ENCODE measurements at regions not wholly inside any gene's neighbourhood (a gene's known extent, or its start where the extent isn't known, plus 50 kb on each side); places are given as distances from the start of the nearest gene placed in this dataset.
A peak's percentile ranks its signal among the peaks of the same experiment; 100 is the strongest.

GRCh38 chr10:29186221-29186620 is 102.6 kb upstream of the LYZL1 start:
- Histone ChIP-seq H3K79me2 (ENCODE audit: control insufficient read depth, insufficient read depth, low read length) (no peaks in the 10 kb centered on the region), H3K4me1 (ENCODE audit: control insufficient read depth, extremely low read depth, insufficient read depth, low read length) (no peaks in the 10 kb centered on the region), H3K9me3 (ENCODE audit: control insufficient read depth, insufficient read depth, low read depth, low read length) (no peaks in the 10 kb centered on the region), H4K20me1 (ENCODE audit: control insufficient read depth, extremely low read depth, insufficient read depth, low read length) (no peaks in the 10 kb centered on the region), H3K4me2 (ENCODE audit: extremely low read depth, insufficient read depth, low read length) (no peak overlapping the region), H3K36me3 (ENCODE audit: control insufficient read depth, insufficient read depth, low read length) (no peaks in the 10 kb centered on the region), H3K9ac (ENCODE audit: insufficient read depth, low read length) (no peak overlapping the region), H2AFZ (ENCODE audit: low read length) (no peak overlapping the region), H3K4me3 (replicated peaks in 1 of 4; ENCODE audit: control extremely low read depth in 1 of 4, insufficient read depth in 1 of 4, low read depth in 3 of 4, low read length in 4 of 4) (no peak overlapping the region), H3K27me3 (ENCODE audit: control insufficient read depth, insufficient read depth, low read length) (peaks cover 2% of the 10 kb centered on the region), H3K27ac (ENCODE audit: insufficient read depth, low read length) (no peak overlapping the region)
- peak in 1 of 2 donors; percentile 61 for DNase-seq (ENCODE audit: low read depth in 2 of 2)
- TF ChIP-seq CTCF (conservative IDR thresholded peaks at IDR 0.05 in 1 of 2, IDR thresholded peaks at IDR 0.05 in 1 of 2; ENCODE audit: low read depth in 1 of 2, low read length in 2 of 2) = no peak
- TF ChIP-seq EZH2 (IDR thresholded peaks at IDR 0.05; ENCODE audit: low read length, missing control alignments) = no peak

DNA sequence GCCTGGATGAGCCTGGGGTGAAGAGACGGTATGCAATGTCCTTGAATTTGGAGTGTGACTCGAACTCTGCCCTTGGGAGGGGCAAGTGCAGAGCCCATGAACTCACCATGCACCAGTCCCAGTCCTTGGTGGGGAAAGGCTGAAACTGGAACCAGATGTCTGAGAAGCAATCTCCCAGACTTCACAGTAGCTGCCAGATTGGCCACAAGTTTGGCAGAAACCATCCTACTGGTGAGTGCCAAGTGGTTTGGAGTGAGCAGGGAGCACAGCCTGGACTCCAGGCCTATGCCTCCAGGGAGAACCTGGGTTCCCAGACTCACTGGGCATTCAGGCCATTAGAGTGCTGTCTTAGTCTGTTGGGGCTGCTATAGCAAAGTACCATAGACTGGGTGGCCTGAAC is 99.6 kb upstream of the LYZL1 start:
- Histone ChIP-seq H4K20me1 (ENCODE audit: control insufficient read depth, extremely low read depth, insufficient read depth, low read length) (no peaks in the 10 kb centered on the region), H3K79me2 (ENCODE audit: control insufficient read depth, insufficient read depth, low read length) (no peaks in the 10 kb centered on the region), H3K27me3 (ENCODE audit: control insufficient read depth, insufficient read depth, low read length) (no peaks in the 10 kb centered on the region), H3K4me2 (ENCODE audit: extremely low read depth, insufficient read depth, low read length) (no peak overlapping the region), H3K4me3 (replicated peaks in 1 of 4; ENCODE audit: control extremely low read depth in 1 of 4, insufficient read depth in 1 of 4, low read depth in 3 of 4, low read length in 4 of 4) (no peak overlapping the region), H3K9me3 (ENCODE audit: control insufficient read depth, insufficient read depth, low read depth, low read length) (no peaks in the 10 kb centered on the region), H3K4me1 (ENCODE audit: control insufficient read depth, extremely low read depth, insufficient read depth, low read length) (no peaks in the 10 kb centered on the region), H2AFZ (ENCODE audit: low read length) (no peak overlapping the region), H3K27ac (ENCODE audit: insufficient read depth, low read length) (no peak overlapping the region), H3K36me3 (ENCODE audit: control insufficient read depth, insufficient read depth, low read length) (no peaks in the 10 kb centered on the region), H3K9ac (ENCODE audit: insufficient read depth, low read length) (no peak overlapping the region)
- DNase-seq (ENCODE audit: low read depth in 2 of 2) = peak in 1 of 2 donors; percentile 66
- TF ChIP-seq EZH2 (IDR thresholded peaks at IDR 0.05; ENCODE audit: low read length, missing control alignments) (no peak), CTCF (conservative IDR thresholded peaks at IDR 0.05 in 1 of 2, IDR thresholded peaks at IDR 0.05 in 1 of 2; ENCODE audit: low read depth in 1 of 2, low read length in 2 of 2) (no peak)

DNA sequence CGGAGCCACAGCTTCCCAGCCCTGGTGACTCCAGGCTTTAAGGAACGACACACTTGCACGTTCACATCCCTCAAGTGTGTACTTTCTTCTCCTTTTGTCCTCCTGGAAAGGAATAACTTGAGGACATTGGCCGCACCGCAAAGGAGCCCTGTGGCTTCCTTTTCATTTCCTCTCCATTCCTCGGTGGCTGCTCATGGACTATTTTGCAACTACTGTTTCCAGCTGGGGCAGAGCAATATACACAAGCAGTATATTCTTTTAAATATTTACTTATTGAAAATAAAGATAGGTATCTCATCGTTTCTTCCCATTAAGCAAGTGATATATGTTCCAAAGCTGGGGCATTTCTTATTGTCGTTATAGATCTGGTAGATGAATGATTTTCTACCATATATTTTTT is 97.2 kb upstream of the LYZL1 start:
- no peak overlapping the region for H3K4me2 ChIP-seq (ENCODE audit: extremely low read depth, insufficient read depth, low read length)
- H3K36me3 ChIP-seq (ENCODE audit: control insufficient read depth, insufficient read depth, low read length) = no peaks in the 10 kb centered on the region
- no peak overlapping the region for H3K4me3 ChIP-seq (replicated peaks in 1 of 4; ENCODE audit: control extremely low read depth in 1 of 4, insufficient read depth in 1 of 4, low read depth in 3 of 4, low read length in 4 of 4)
- no peaks in the 10 kb centered on the region for H3K9me3 ChIP-seq (ENCODE audit: control insufficient read depth, insufficient read depth, low read depth, low read length)
- DNase-seq (ENCODE audit: low read depth in 2 of 2) = no peak
- H3K27ac ChIP-seq (ENCODE audit: insufficient read depth, low read length) = no peak overlapping the region
- TF ChIP-seq CTCF (conservative IDR thresholded peaks at IDR 0.05 in 1 of 2, IDR thresholded peaks at IDR 0.05 in 1 of 2; ENCODE audit: low read depth in 1 of 2, low read length in 2 of 2) (no peak), EZH2 (IDR thresholded peaks at IDR 0.05; ENCODE audit: low read length, missing control alignments) (no peak)
- H2AFZ ChIP-seq (ENCODE audit: low read length) = no peak overlapping the region
- H4K20me1 ChIP-seq (ENCODE audit: control insufficient read depth, extremely low read depth, insufficient read depth, low read length) = no peaks in the 10 kb centered on the region
- no peaks in the 10 kb centered on the region for H3K27me3 ChIP-seq (ENCODE audit: control insufficient read depth, insufficient read depth, low read length)
- no peaks in the 10 kb centered on the region for H3K4me1 ChIP-seq (ENCODE audit: control insufficient read depth, extremely low read depth, insufficient read depth, low read length)
- H3K9ac ChIP-seq (ENCODE audit: insufficient read depth, low read length) = no peak overlapping the region
- H3K79me2 ChIP-seq (ENCODE audit: control insufficient read depth, insufficient read depth, low read length) = no peaks in the 10 kb centered on the region

Data from fibroblast of lung (primary cell).